B cell (primary cell): ENCODE measurements at regions not wholly inside any gene's neighbourhood (a gene's known extent, or its start where the extent isn't known, plus 50 kb on each side); places are given as distances from the start of the nearest gene placed in this dataset.
"Not testable (repeated sequence)": the region's sequence is repeated elsewhere in the genome, so short reads cannot be mapped to it uniquely, and the experiment has no call there.

Experiments
- ATAC-seq: fragments of 200-7000 bp; cut with Tn5 transposase; one replicate; pipeline ENCODE4 v1.10.0; 2021; ENCODE audit warnings: low read depth, mild to moderate bottlenecking, moderate number of reproducible peaks, moderate library complexity
- CTCF ChIA-PET: fragments of 350-600 bp; sonication (Branson Sonifier 250); formaldehyde crosslinking; loops from one replicate; lab custom pipeline; 2021; ENCODE audit warnings: antibody characterized with exemption, inconsistent platforms; lab: Charles Lee
- POLR2A ChIA-PET: fragments of 350-600 bp; sonication (Branson Sonifier 250); formaldehyde crosslinking; loops from one replicate; lab custom pipeline; 2021; ENCODE audit warnings: antibody characterized with exemption; lab: Charles Lee
- DNase-seq: peaks from one replicate; pipeline ENCODE4 v3.0.0; 2013
- H2AFZ ChIP-seq: 2 replicates; pipeline ENCODE4 v1.6.1; 2012; ENCODE audit warnings: mild to moderate bottlenecking, low read depth, low read length; ENCODE audit not compliant: insufficient read depth, poor library complexity, severe bottlenecking
- H3K27ac ChIP-seq, 2 donors: 1 replicate in 1 of 2; 2 replicates in 1 of 2; pipeline ENCODE4 v1.5.1; 2012 to 2013; ENCODE audit warnings: low read length in 2 of 2, mild to moderate bottlenecking in 2 of 2, moderate library complexity in 1 of 2
- H3K27me3 ChIP-seq, 4 experiments: fragments of 200-600 bp in 1 of 4; sonication (generic) in 1 of 4; replicated peaks in 1 of 4; 1 replicate in 2 of 4; 2 replicates in 2 of 4; pipeline versions ENCODE4 v1.6.1 to v1.7.0; 2013 to 2016; ENCODE audit warnings: low read length in 3 of 4, mild to moderate bottlenecking in 2 of 4, mixed read lengths in 1 of 4, moderate library complexity in 1 of 4; ENCODE audit not compliant: insufficient read depth in 4 of 4, control insufficient read depth in 3 of 4; ENCODE audit errors: control extremely low read depth in 1 of 4
- H3K36me3 ChIP-seq, 2 experiments: replicated peaks in 1 of 2; 1 replicate in 1 of 2; 2 replicates in 1 of 2; pipeline versions ENCODE4 v1.6.1 to v1.7.1; 2013; ENCODE audit warnings: low read length in 1 of 2; ENCODE audit not compliant: insufficient read depth in 2 of 2, control insufficient read depth in 1 of 2; ENCODE audit errors: control extremely low read depth in 1 of 2, extremely low read depth in 1 of 2
- H3K4me1 ChIP-seq, 2 donors: fragments of 200-600 bp in 1 of 2; sonication (generic) in 1 of 2; 1 replicate in 1 of 2; 2 replicates in 1 of 2; pipeline versions ENCODE4 v1.5.1 to v1.6.1; 2013 to 2017; ENCODE audit warnings: low read length in 2 of 2; ENCODE audit not compliant: control insufficient read depth in 2 of 2, insufficient read depth in 2 of 2
- H3K4me2 ChIP-seq: replicated peaks from 2 replicates; pipeline ENCODE3; 2012; ENCODE audit warnings: mild to moderate bottlenecking, low read depth, low read length; ENCODE audit not compliant: poor library complexity, severe bottlenecking
- H3K4me3 ChIP-seq, 5 experiments: fragments of 200-600 bp in 1 of 5; sonication (generic) in 1 of 5; 1 replicate in 3 of 5; 2 replicates in 2 of 5; pipeline versions ENCODE4 v1.5.1 to v1.7.0; 2011 to 2016; ENCODE audit warnings: low read length in 4 of 5, mild to moderate bottlenecking in 4 of 5, low read depth in 2 of 5, control low read depth in 1 of 5, moderate library complexity in 1 of 5; ENCODE audit not compliant: insufficient read depth in 1 of 5; ENCODE audit errors: control extremely low read depth in 1 of 5, extremely low read depth in 1 of 5
- H3K79me2 ChIP-seq: fragments of 200-600 bp; sonication (generic); one replicate; pipeline ENCODE4 v1.6.0; 2016; ENCODE audit warnings: low read length; ENCODE audit not compliant: control insufficient read depth, insufficient read depth
- H3K9ac ChIP-seq: fragments of 200-600 bp; sonication (generic); 2 replicates; pipeline ENCODE4 v1.6.1; 2017; ENCODE audit warnings: mild to moderate bottlenecking, low read length, moderate library complexity
- H3K9me3 ChIP-seq, 3 donors: one replicate each; pipeline versions ENCODE4 v1.6.1 to v1.7.1; 2013; ENCODE audit warnings: low read length in 2 of 3; ENCODE audit not compliant: control insufficient read depth in 2 of 3, insufficient read depth in 1 of 3; ENCODE audit errors: control extremely low read depth in 1 of 3
- H4K20me1 ChIP-seq: 2 replicates; pipeline ENCODE4 v1.6.0; 2012; ENCODE audit warnings: mild to moderate bottlenecking, low read length; ENCODE audit not compliant: insufficient read depth, control insufficient read depth, poor library complexity, severe bottlenecking
- H3K27ac Mint-ChIP-seq: one replicate; pipeline ENCODE4 v1.8.0; 2021; ENCODE audit warnings: mixed read lengths
- H3K27me3 Mint-ChIP-seq: one replicate; pipeline ENCODE4 v1.8.0; 2021; ENCODE audit warnings: mixed read lengths
- H3K4me1 Mint-ChIP-seq: one replicate; pipeline ENCODE4 v1.8.0; 2021; ENCODE audit warnings: mixed read lengths
- H3K4me3 Mint-ChIP-seq: one replicate; pipeline ENCODE4 v1.8.0; 2021; ENCODE audit warnings: mixed read lengths
- H3K9me3 Mint-ChIP-seq: one replicate; pipeline ENCODE4 v1.8.0; 2022; ENCODE audit warnings: mixed read lengths; ENCODE audit not compliant: insufficient read depth
- WGBS: methylation state at CpG from one replicate; pipeline ENCODE4 v1.1.5; 2013; ENCODE audit warnings: missing lambda C conversion rate; ENCODE audit not compliant: insufficient coverage; 5-methylcytosine and 5-hydroxymethylcytosine counted together
- intact Hi-C: fragments of 100-400 bp; cut with micrococcal nuclease; formaldehyde crosslinking; loops from one replicate; pipeline ENCODE4 v1.10.0; 2022

GRCh38 chr5:122620768-122621167 is 154.1 kb upstream of the SNX2 start:
- H3K27me3 Mint-ChIP-seq, H3K9me3 Mint-ChIP-seq, H3K9me3 ChIP-seq, H4K20me1 ChIP-seq, H3K4me3 ChIP-seq, DNase-seq, H3K36me3 ChIP-seq, H3K4me1 Mint-ChIP-seq, H3K4me1 ChIP-seq, H3K9ac ChIP-seq, H3K4me3 Mint-ChIP-seq, ATAC-seq, H3K4me2 ChIP-seq, H2AFZ ChIP-seq, POLR2A ChIA-PET, H3K27me3 ChIP-seq, CTCF ChIA-PET, H3K27ac Mint-ChIP-seq, H3K27ac ChIP-seq, H3K79me2 ChIP-seq, intact Hi-C loops: not testable (repeated sequence)
- 100% methylated on average over 1 of the region's 4 CpGs for WGBS

- H3K79me2 ChIP-seq, H3K27ac Mint-ChIP-seq, ATAC-seq, H3K36me3 ChIP-seq, DNase-seq, H4K20me1 ChIP-seq, H3K9ac ChIP-seq, H3K9me3 Mint-ChIP-seq, H3K9me3 ChIP-seq, CTCF ChIA-PET, H3K27me3 Mint-ChIP-seq, H3K4me1 ChIP-seq, POLR2A ChIA-PET, H2AFZ ChIP-seq, H3K4me3 ChIP-seq, H3K27me3 ChIP-seq, H3K27ac ChIP-seq, H3K4me2 ChIP-seq, intact Hi-C loops, H3K4me1 Mint-ChIP-seq, H3K4me3 Mint-ChIP-seq: not testable (repeated sequence)
- no CpG with 5 or more reads among the region's 4 CpGs for WGBS
These were observed 146.2 kb upstream of the SNX2 start for GRCh38 chr5:122628714-122629113.
